Testis (tissue), 2 donors: ENCODE measurements at regions not wholly inside any gene's neighbourhood (a gene's known extent, or its start where the extent isn't known, plus 50 kb on each side); places are given as distances from the start of the nearest gene placed in this dataset.

Source experiments
- DNase-seq: peaks from one replicate; pipeline ENCODE4 v3.0.0-alpha.2; 2019
- H3K27ac ChIP-seq, 2 donors: fragments of 200-600 bp; sonication (generic); one replicate each; pipeline ENCODE4 v1.5.1; 2019
- H3K27me3 ChIP-seq: fragments of 200-600 bp; sonication (generic); one replicate; pipeline ENCODE4 v1.5.1; 2019
- H3K36me3 ChIP-seq: fragments of 200-600 bp; sonication (generic); one replicate; pipeline ENCODE4 v1.5.1; 2017; ENCODE audit warnings: low read depth; ENCODE audit errors: missing control alignments
- H3K4me1 ChIP-seq: fragments of 200-600 bp; sonication (generic); one replicate; pipeline ENCODE4 v1.5.1; 2019
- H3K4me3 ChIP-seq, 2 donors: fragments of 200-600 bp; sonication (generic); one replicate each; pipeline ENCODE4 v1.5.1; 2017 to 2019
- H3K9me3 ChIP-seq: fragments of 200-600 bp; sonication (generic); one replicate; pipeline ENCODE4 v1.5.1; 2017
- CTCF ChIP-seq, 3 experiments: fragments of 450-650 bp in 2 of 3; fragments of 200-600 bp in 1 of 3; sonication (generic) in 1 of 3; IDR thresholded peaks; one replicate each; pipeline ENCODE4 v1.5.1; 2016 to 2019; ENCODE audit warnings: antibody characterized with exemption in 3 of 3, mild to moderate bottlenecking in 2 of 3, moderate library complexity in 1 of 3
- POLR2A ChIP-seq: fragments of 450-650 bp; IDR thresholded peaks from one replicate; pipeline ENCODE4 v1.6.1; 2017; ENCODE audit warnings: antibody characterized with exemption, mild to moderate bottlenecking, moderate library complexity
- whole genome bisulfite sequencing, 2 donors: methylation state at CpG; one replicate each; pipeline ENCODE4 v1.1.5; 2018; 5-methylcytosine and 5-hydroxymethylcytosine counted together
- intact Hi-C: fragments of 100-400 bp; cut with DNase I; formaldehyde crosslinking; loops from one replicate; pipeline ENCODE4 v1.15.1; 2023; ENCODE audit warnings: low total_unique reads

GRCh38 chr7:156058248-156058647 is 246.0 kb upstream of the SHH start:
- Histone ChIP-seq H3K27me3 (no peaks in the 10 kb centered on the region), H3K36me3 (no peaks in the 10 kb centered on the region), H3K27ac (no peak overlapping the region), H3K4me1 (no peaks in the 10 kb centered on the region), H3K4me3 (no peak overlapping the region), H3K9me3 (no peaks in the 10 kb centered on the region)
- no peak for TF ChIP-seq POLR2A
- no peak for TF ChIP-seq CTCF (IDR thresholded peaks at IDR 0.05)
- 84 to 97% methylated on average over 14 of the region's 14 CpGs for WGBS, 2 donors
- no peak for DNase-seq
- intact Hi-C loops: no loop called here

GRCh38 chr7:156056534-156056933 is 244.3 kb upstream of the SHH start:
- no peak overlapping the region for H3K4me3 ChIP-seq
- H3K27me3 ChIP-seq: no peaks in the 10 kb centered on the region
- no peak overlapping the region for H3K27ac ChIP-seq
- H3K4me1 ChIP-seq: no peaks in the 10 kb centered on the region
- no peak for TF ChIP-seq CTCF (IDR thresholded peaks at IDR 0.05)
- no peak for TF ChIP-seq POLR2A
- 72 to 91% methylated on average over 2 to 8 of the region's 8 CpGs for WGBS, 2 donors
- no peaks in the 10 kb centered on the region for H3K9me3 ChIP-seq
- H3K36me3 ChIP-seq: no peaks in the 10 kb centered on the region
- intact Hi-C loops: no loop called here
- DNase-seq: no peak

- no peak overlapping the region for H3K4me3 ChIP-seq
- no peaks in the 10 kb centered on the region for H3K27me3 ChIP-seq
- H3K27ac ChIP-seq: no peak overlapping the region
- DNase-seq: no peak
- no peaks in the 10 kb centered on the region for H3K9me3 ChIP-seq
- WGBS, 2 donors: 77 to 80% methylated on average over 10 of the region's 10 CpGs
- intact Hi-C loops: no loop called here
- H3K36me3 ChIP-seq: no peaks in the 10 kb centered on the region
- no peak for TF ChIP-seq POLR2A
- no peak for TF ChIP-seq CTCF (IDR thresholded peaks at IDR 0.05)
- H3K4me1 ChIP-seq: no peaks in the 10 kb centered on the region
Observed at GRCh38 chr7:156055206-156055822, 243.1 kb upstream of the SHH start.

GRCh38 chr7:156051884-156052283 is 239.6 kb upstream of the SHH start:
- no peaks in the 10 kb centered on the region for H3K36me3 ChIP-seq
- 95 to 96% methylated on average over 1 of the region's 1 CpG for WGBS, 2 donors
- no peak for TF ChIP-seq POLR2A
- TF ChIP-seq CTCF (IDR thresholded peaks at IDR 0.05): no peak
- no peaks in the 10 kb centered on the region for H3K4me1 ChIP-seq
- H3K27me3 ChIP-seq: no peaks in the 10 kb centered on the region
- H3K4me3 ChIP-seq: no peak overlapping the region
- H3K27ac ChIP-seq: no peak overlapping the region
- DNase-seq: no peak
- no peaks in the 10 kb centered on the region for H3K9me3 ChIP-seq
- intact Hi-C loops: no loop called here
